ENCODE measurements at regions not wholly inside any gene's neighbourhood (a gene's known extent, or its start where the extent isn't known, plus 50 kb on each side); places are given as distances from the start of the nearest gene placed in this dataset.

DNA sequence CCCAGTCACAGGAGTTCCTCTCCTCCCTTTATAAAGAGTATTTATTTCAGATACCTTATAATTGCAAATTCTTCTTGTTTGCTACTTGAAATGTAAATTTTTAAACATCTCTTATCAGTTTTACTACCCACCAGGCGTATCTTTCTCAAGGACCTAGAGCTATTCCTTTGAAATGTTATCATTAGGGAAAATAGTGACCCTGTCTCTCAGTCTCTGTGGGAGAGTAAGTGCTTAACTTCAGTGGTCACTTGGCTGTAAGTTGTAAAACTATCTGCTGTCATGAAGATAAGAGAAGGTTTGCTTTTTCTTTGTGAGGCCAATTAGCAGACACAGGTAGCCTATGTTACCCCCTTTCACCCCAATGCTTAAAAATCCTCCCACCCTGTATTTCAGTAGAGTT, 241.6 kb downstream of the TACR3 start:
- Histone ChIP-seq H3K4me3 (ENCODE audit: control extremely low read depth in 1 of 5, extremely low read depth in 1 of 5, insufficient read depth in 1 of 5, low read depth in 2 of 5, low read length in 4 of 5) (no peak overlapping the region), H3K27me3 (replicated peaks in 1 of 4; ENCODE audit: control extremely low read depth in 1 of 4, control insufficient read depth in 3 of 4, insufficient read depth in 4 of 4, low read length in 3 of 4) (no peaks in the 10 kb centered on the region), H3K9ac (ENCODE audit: low read length) (no peak overlapping the region), H4K20me1 (ENCODE audit: control insufficient read depth, insufficient read depth, low read length, poor library complexity, severe bottlenecking) (no peaks in the 10 kb centered on the region), H3K36me3 (replicated peaks in 1 of 2; ENCODE audit: control extremely low read depth in 1 of 2, control insufficient read depth in 1 of 2, extremely low read depth in 1 of 2, insufficient read depth in 2 of 2, low read length in 1 of 2) (no peaks in the 10 kb centered on the region), H3K4me2 (replicated peaks; ENCODE audit: low read depth, low read length, poor library complexity, severe bottlenecking) (no peak overlapping the region), H3K27ac (ENCODE audit: low read length in 2 of 2) (no peak overlapping the region), H3K4me1 (ENCODE audit: control insufficient read depth in 2 of 2, insufficient read depth in 2 of 2, low read length in 2 of 2) (no peaks in the 10 kb centered on the region), H2AFZ (ENCODE audit: insufficient read depth, low read depth, low read length, poor library complexity, severe bottlenecking) (no peak overlapping the region), H3K9me3 (ENCODE audit: control extremely low read depth in 1 of 3, control insufficient read depth in 2 of 3, insufficient read depth in 1 of 3, low read length in 2 of 3) (no peaks in the 10 kb centered on the region), H3K79me2 (ENCODE audit: control insufficient read depth, insufficient read depth, low read length) (no peaks in the 10 kb centered on the region)
- ChIA-PET POLR2A (no interaction called here), CTCF (no interaction called here)
- intact Hi-C loops (cut with micrococcal nuclease), result no loop called here
- TF ChIP-seq EZH2 (IDR thresholded peaks at IDR 0.05; ENCODE audit: borderline replicate concordance, insufficient read depth, low read depth, low read length, poor library complexity, severe bottlenecking), result no peak
- TF ChIP-seq, protein P1, sequence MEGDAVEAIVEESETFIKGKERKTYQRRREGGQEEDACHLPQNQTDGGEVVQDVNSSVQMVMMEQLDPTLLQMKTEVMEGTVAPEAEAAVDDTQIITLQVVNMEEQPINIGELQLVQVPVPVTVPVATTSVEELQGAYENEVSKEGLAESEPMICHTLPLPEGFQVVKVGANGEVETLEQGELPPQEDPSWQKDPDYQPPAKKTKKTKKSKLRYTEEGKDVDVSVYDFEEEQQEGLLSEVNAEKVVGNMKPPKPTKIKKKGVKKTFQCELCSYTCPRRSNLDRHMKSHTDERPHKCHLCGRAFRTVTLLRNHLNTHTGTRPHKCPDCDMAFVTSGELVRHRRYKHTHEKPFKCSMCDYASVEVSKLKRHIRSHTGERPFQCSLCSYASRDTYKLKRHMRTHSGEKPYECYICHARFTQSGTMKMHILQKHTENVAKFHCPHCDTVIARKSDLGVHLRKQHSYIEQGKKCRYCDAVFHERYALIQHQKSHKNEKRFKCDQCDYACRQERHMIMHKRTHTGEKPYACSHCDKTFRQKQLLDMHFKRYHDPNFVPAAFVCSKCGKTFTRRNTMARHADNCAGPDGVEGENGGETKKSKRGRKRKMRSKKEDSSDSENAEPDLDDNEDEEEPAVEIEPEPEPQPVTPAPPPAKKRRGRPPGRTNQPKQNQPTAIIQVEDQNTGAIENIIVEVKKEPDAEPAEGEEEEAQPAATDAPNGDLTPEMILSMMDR (IDR thresholded peaks at IDR 0.05), result no peak
- Mint-ChIP-seq H3K9me3 (ENCODE audit: insufficient read depth) (no peaks in the 10 kb centered on the region), H3K4me1 (no peaks in the 10 kb centered on the region), H3K27me3 (no peaks in the 10 kb centered on the region), H3K4me3 (no peak overlapping the region), H3K27ac (no peak overlapping the region)
- DNase-seq (no peak), ATAC-seq (ENCODE audit: low read depth) (no peak)
- no CpG with 5 or more reads among the region's 1 CpG for WGBS (ENCODE audit: insufficient coverage)

DNA sequence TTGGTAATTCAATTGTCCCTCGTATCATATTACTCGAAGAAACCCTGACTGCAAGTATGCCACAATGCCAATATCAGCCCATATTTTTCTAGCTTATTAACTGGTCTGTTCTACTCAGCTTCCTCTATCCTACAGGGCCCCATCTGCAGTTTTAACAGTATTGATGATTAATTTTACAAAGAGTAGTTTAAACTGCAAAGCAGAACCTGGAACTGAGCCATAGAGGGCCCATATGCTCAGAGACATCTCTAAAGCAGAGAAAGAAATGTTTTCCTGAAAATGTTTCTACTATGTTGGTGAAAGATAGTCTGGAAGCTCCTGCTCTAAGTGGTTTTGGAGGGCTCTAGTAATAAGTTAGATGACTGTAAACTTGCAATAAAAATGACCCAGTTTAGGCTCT, 259.4 kb upstream of the CENPE start:
- CTCF ChIA-PET, result no interaction called here

More for the DNA sequence above, 259.4 kb upstream of the CENPE start:
- Histone ChIP-seq H3K79me2 (ENCODE audit: control insufficient read depth, insufficient read depth, low read length) (no peaks in the 10 kb centered on the region), H4K20me1 (ENCODE audit: control insufficient read depth, insufficient read depth, low read length, poor library complexity, severe bottlenecking) (no peaks in the 10 kb centered on the region), H3K4me3 (ENCODE audit: control extremely low read depth in 1 of 5, extremely low read depth in 1 of 5, insufficient read depth in 1 of 5, low read depth in 2 of 5, low read length in 4 of 5) (no peak overlapping the region), H3K36me3 (replicated peaks in 1 of 2; ENCODE audit: control extremely low read depth in 1 of 2, control insufficient read depth in 1 of 2, extremely low read depth in 1 of 2, insufficient read depth in 2 of 2, low read length in 1 of 2) (no peaks in the 10 kb centered on the region), H3K9me3 (ENCODE audit: control extremely low read depth in 1 of 3, control insufficient read depth in 2 of 3, insufficient read depth in 1 of 3, low read length in 2 of 3) (no peaks in the 10 kb centered on the region), H3K9ac (ENCODE audit: low read length) (no peak overlapping the region), H3K4me2 (replicated peaks; ENCODE audit: low read depth, low read length, poor library complexity, severe bottlenecking) (no peak overlapping the region), H3K27me3 (replicated peaks in 1 of 4; ENCODE audit: control extremely low read depth in 1 of 4, control insufficient read depth in 3 of 4, insufficient read depth in 4 of 4, low read length in 3 of 4) (no peaks in the 10 kb centered on the region), H2AFZ (ENCODE audit: insufficient read depth, low read depth, low read length, poor library complexity, severe bottlenecking) (no peak overlapping the region), H3K27ac (ENCODE audit: low read length in 2 of 2) (no peak overlapping the region), H3K4me1 (ENCODE audit: control insufficient read depth in 2 of 2, insufficient read depth in 2 of 2, low read length in 2 of 2) (no peaks in the 10 kb centered on the region)
- POLR2A ChIA-PET, result no interaction called here
- DNase-seq (no peak), ATAC-seq (ENCODE audit: low read depth) (no peak)
- no peak overlapping the region for H3K27ac Mint-ChIP-seq
- H3K27me3 Mint-ChIP-seq, result no peaks in the 10 kb centered on the region
- no CpG with 5 or more reads among the region's 2 CpGs for WGBS (ENCODE audit: insufficient coverage)
- no peak for TF ChIP-seq EZH2 (IDR thresholded peaks at IDR 0.05; ENCODE audit: borderline replicate concordance, insufficient read depth, low read depth, low read length, poor library complexity, severe bottlenecking)
- TF ChIP-seq, protein P1 (IDR thresholded peaks at IDR 0.05), result no peak
- H3K9me3 Mint-ChIP-seq (ENCODE audit: insufficient read depth), result no peaks in the 10 kb centered on the region
- H3K4me1 Mint-ChIP-seq, result no peaks in the 10 kb centered on the region
- intact Hi-C loops (cut with micrococcal nuclease), result no loop called here
- no peak overlapping the region for H3K4me3 Mint-ChIP-seq

Data from B cell (primary cell).